ENCODE measurements at regions not wholly inside any gene's neighbourhood (a gene's known extent, or its start where the extent isn't known, plus 50 kb on each side); places are given as distances from the start of the nearest gene placed in this dataset.

GRCh38 chr3:157868946-157869345 is 237.3 kb downstream of the SHOX2 start:
- TF ChIP-seq CTCF (IDR thresholded peaks at IDR 0.05) (no peak), POLR2A (IDR thresholded peaks at IDR 0.05; ENCODE audit: low read depth) (no peak)
